B cell (primary cell): ENCODE measurements at regions not wholly inside any gene's neighbourhood (a gene's known extent, or its start where the extent isn't known, plus 50 kb on each side); places are given as distances from the start of the nearest gene placed in this dataset.

Experiments
- CTCF ChIP-seq: fragments of 200-600 bp; IDR thresholded peaks from one replicate; pipeline ENCODE4 v1.8.0; 2022; ENCODE audit warnings: antibody characterized with exemption, mild to moderate bottlenecking
- EZH2 ChIP-seq: IDR thresholded peaks from 2 replicates; pipeline ENCODE4 v1.6.1; 2012; ENCODE audit warnings: borderline replicate concordance, low read depth, mild to moderate bottlenecking, moderate library complexity, low read length; ENCODE audit not compliant: insufficient read depth, poor library complexity, severe bottlenecking

- TF ChIP-seq CTCF, result no peak
- TF ChIP-seq EZH2, result no peak
These were observed 430.6 kb downstream of the GRB14 start for GRCh38 chr2:164190700-164191099.
